ENCODE measurements at regions not wholly inside any gene's neighbourhood (a gene's known extent, or its start where the extent isn't known, plus 50 kb on each side); places are given as distances from the start of the nearest gene placed in this dataset.

DNA sequence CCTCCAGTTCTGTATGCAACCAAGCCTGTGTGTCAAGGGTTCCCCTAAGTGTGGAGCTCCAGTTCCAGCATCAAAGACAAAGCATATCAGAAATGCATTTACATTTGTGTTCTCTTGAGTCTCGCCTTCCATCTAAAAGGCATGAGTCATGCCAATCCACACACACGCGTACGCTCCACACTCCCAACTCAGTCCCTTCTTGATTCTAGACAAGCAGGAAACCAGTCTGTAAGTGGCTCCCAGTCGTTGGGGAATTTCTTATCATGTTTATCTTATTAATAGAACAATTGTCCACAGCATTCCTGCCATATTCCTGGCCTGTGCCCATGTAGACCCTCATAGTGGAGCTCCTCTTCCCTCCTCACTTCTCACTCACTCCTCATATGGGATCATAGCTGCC, 86.4 kb upstream of the SLC35G4 start:
- no peak overlapping the region for H3K27ac ChIP-seq
- DNase-seq: no peak

DNA sequence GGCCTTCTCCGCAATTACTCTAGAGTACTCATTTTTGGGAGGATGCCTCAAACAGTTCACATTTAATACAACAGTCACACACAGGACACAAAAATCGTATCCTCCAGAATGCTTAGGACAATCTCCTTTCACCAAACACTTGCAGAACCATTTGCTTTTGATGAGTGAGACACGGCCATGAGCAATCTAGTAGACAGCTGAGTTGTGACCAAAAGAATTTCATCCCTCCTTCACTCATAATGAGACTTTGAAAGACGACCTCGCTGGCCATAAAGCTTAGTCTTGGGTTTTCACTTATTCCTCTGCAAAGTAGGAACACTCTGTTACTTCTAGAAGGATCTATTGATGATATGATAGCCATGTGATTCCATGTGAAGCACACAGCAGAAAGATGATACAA, 87.5 kb upstream of the SLC35G4 start:
- Histone ChIP-seq H3K36me3 (no peaks in the 10 kb centered on the region), H3K4me1 (no peaks in the 10 kb centered on the region), H3K27me3 (no peaks in the 10 kb centered on the region), H3K9me3 (no peaks in the 10 kb centered on the region), H3K4me3 (no peak overlapping the region), H3K27ac (no peak overlapping the region)
- DNase-seq: no peak
- no peak for TF ChIP-seq POLR2A (IDR thresholded peaks at IDR 0.05)
- TF ChIP-seq, protein P1, sequence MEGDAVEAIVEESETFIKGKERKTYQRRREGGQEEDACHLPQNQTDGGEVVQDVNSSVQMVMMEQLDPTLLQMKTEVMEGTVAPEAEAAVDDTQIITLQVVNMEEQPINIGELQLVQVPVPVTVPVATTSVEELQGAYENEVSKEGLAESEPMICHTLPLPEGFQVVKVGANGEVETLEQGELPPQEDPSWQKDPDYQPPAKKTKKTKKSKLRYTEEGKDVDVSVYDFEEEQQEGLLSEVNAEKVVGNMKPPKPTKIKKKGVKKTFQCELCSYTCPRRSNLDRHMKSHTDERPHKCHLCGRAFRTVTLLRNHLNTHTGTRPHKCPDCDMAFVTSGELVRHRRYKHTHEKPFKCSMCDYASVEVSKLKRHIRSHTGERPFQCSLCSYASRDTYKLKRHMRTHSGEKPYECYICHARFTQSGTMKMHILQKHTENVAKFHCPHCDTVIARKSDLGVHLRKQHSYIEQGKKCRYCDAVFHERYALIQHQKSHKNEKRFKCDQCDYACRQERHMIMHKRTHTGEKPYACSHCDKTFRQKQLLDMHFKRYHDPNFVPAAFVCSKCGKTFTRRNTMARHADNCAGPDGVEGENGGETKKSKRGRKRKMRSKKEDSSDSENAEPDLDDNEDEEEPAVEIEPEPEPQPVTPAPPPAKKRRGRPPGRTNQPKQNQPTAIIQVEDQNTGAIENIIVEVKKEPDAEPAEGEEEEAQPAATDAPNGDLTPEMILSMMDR (IDR thresholded peaks at IDR 0.05): no peak

More for the DNA sequence above, 86.4 kb upstream of the SLC35G4 start:
- TF ChIP-seq, protein P1 (IDR thresholded peaks at IDR 0.05): no peak
- TF ChIP-seq POLR2A (IDR thresholded peaks at IDR 0.05): no peak
- H3K9me3 ChIP-seq: no peaks in the 10 kb centered on the region
- no peak overlapping the region for H3K4me3 ChIP-seq
- H3K27me3 ChIP-seq: no peaks in the 10 kb centered on the region
- no peaks in the 10 kb centered on the region for H3K36me3 ChIP-seq
- no peaks in the 10 kb centered on the region for H3K4me1 ChIP-seq

DNA sequence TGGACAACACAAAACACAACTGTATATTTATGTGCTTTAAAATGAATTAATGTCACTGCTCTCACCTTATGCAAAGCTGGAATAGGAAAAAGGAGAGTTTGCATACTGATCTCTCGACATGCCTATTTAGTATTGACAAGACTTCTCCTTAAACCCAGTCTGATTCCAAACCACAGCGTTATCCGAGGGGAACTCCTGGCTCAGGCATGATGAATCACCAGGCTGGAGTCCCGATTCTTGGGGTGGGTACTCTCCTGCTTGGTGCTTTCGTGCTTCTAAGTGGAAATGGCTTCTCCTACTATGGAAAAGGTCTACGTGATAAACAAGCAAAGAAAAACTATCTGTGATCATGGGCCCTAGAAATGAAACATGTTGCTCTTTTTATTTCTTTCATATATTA, 88.9 kb upstream of the SLC35G4 start:
- TF ChIP-seq POLR2A (IDR thresholded peaks at IDR 0.05): no peak
- TF ChIP-seq, protein P1 (IDR thresholded peaks at IDR 0.05): no peak

DNA sequence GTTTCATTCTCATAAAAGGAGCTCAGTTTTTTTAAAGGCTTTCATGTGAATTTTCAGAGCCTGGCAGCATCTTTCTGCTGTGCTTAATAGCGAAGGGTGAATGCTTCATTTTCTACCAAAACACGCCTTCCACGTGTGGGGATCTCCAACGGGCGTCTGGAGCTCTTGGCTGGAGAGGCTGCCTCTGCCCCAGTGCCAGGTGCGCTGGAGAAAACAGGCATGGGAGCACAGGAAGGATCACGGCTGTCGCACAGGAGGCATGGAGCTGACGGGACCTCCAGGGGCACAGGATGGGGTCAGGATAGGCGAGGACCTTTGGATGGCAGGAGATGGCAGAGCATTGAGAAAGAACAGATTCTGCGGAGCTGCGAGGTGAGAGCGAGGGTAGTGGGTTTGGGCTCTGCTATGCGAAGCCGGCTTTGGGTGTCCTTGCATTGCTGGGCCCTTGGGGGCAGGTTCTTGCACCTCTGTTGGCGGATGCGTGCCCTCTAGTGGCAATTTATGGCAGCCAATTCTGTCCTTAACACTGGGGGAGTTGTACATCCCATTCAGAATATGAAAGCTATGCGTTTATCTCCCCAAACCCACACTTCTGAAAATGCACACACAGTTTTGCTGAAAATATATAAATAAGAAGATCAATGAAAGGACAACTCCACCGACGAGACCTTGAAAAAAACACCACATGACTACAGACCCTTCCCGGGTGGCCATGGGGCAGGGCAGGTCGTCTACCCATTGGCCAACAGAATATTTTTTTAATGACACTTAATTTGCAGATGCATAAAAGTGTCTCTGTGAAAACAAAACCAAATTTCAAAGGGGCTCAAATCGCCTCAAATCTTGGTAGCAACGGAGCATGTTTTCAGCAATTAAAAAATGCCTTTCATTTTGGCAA, 90.4 kb upstream of the SLC35G4 start:
- no peak for TF ChIP-seq POLR2A (IDR thresholded peaks at IDR 0.05)
- TF ChIP-seq, protein P1 (IDR thresholded peaks at IDR 0.05): peak in 4 of 6 experiments; percentile 12 to 37 (median 22)
- DNase-seq: no peak
- Histone ChIP-seq H3K9me3 (no peaks in the 10 kb centered on the region), H3K4me1 (no peaks in the 10 kb centered on the region), H3K27ac (no peak overlapping the region), H3K27me3 (no peaks in the 10 kb centered on the region), H3K36me3 (no peaks in the 10 kb centered on the region), H3K4me3 (no peak overlapping the region)

More for the DNA sequence above, 88.9 kb upstream of the SLC35G4 start:
- Histone ChIP-seq H3K27me3 (no peaks in the 10 kb centered on the region), H3K36me3 (no peaks in the 10 kb centered on the region), H3K4me1 (no peaks in the 10 kb centered on the region), H3K27ac (no peak overlapping the region), H3K4me3 (no peak overlapping the region), H3K9me3 (no peaks in the 10 kb centered on the region)
- DNase-seq: no peak

DNA sequence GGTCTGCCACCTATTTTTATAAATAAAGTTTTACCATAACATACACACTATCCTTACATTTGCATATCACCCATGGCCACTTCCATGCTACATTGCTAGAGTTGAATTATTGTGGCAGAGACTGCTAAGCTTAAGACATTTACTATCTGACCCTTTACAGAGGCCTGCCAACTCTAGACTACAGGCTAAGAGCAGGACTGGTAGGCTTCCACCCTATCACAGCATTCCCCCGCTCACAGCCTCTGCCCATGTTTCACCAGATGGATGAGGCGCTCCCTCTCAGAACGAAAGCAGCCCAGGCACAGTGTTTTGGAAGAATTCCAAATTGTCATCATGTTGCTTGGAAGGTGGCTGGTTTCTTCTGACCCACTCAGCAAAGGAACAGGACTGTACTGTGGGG, 91.7 kb upstream of the SLC35G4 start:
- H3K4me1 ChIP-seq: no peaks in the 10 kb centered on the region
- DNase-seq: no peak
- H3K9me3 ChIP-seq: no peaks in the 10 kb centered on the region
- H3K36me3 ChIP-seq: no peaks in the 10 kb centered on the region
- TF ChIP-seq, protein P1 (IDR thresholded peaks at IDR 0.05): no peak
- no peak for TF ChIP-seq POLR2A (IDR thresholded peaks at IDR 0.05)
- no peaks in the 10 kb centered on the region for H3K27me3 ChIP-seq
- H3K27ac ChIP-seq: no peak overlapping the region
- no peak overlapping the region for H3K4me3 ChIP-seq

All from Peyer's patch (tissue), 4 donors.